Esophagus muscularis mucosa (tissue), 4 donors: ENCODE measurements at regions not wholly inside any gene's neighbourhood (a gene's known extent, or its start where the extent isn't known, plus 50 kb on each side); places are given as distances from the start of the nearest gene placed in this dataset.

ENCODE experiments used
- DNase-seq: peaks from one replicate; pipeline ENCODE4 v3.0.0-alpha.2; 2017; ENCODE audit errors: extremely low spot score
- H3K27ac ChIP-seq, 4 donors: fragments of 200-600 bp; sonication (generic); replicated peaks in 1 of 4; 1 replicate in 3 of 4; 2 replicates in 1 of 4; pipeline ENCODE4 v1.5.1; 2016 to 2019; ENCODE audit warnings: mild to moderate bottlenecking in 1 of 4
- H3K27me3 ChIP-seq, 4 donors: fragments of 200-600 bp; sonication (generic); one replicate each; pipeline versions ENCODE4 v1.5.1 to v1.6.0; 2016 to 2019
- H3K36me3 ChIP-seq, 4 donors: fragments of 200-600 bp; sonication (generic); one replicate each; pipeline ENCODE4 v1.5.1; 2016 to 2019
- H3K4me1 ChIP-seq, 4 donors: fragments of 200-600 bp; sonication (generic); one replicate each; pipeline ENCODE4 v1.5.1; 2016 to 2019
- H3K4me3 ChIP-seq, 4 donors: fragments of 200-600 bp; sonication (generic); 1 replicate in 2 of 4; 2 replicates in 2 of 4; pipeline ENCODE4 v1.5.1; 2016 to 2019; ENCODE audit warnings: mild to moderate bottlenecking in 4 of 4, moderate library complexity in 1 of 4
- H3K9me3 ChIP-seq, 4 donors: fragments of 200-600 bp; sonication (generic); 1 replicate in 3 of 4; 2 replicates in 1 of 4; pipeline ENCODE4 v1.5.1; 2016 to 2019
- CTCF ChIP-seq, 3 experiments: fragments of 200-600 bp in 2 of 3; fragments of 450-650 bp in 1 of 3; sonication (generic) in 2 of 3; IDR thresholded peaks; one replicate each; pipeline ENCODE4 v1.5.1; 2017 to 2019; ENCODE audit warnings: antibody characterized with exemption in 3 of 3, mild to moderate bottlenecking in 2 of 3, moderate library complexity in 1 of 3
- EP300 ChIP-seq: sonication (generic); formaldehyde crosslinking; IDR thresholded peaks from one replicate; pipeline ENCODE4 v1.6.1; 2017; ENCODE audit warnings: antibody characterized with exemption
- POLR2A ChIP-seq: fragments of 450-650 bp; IDR thresholded peaks from one replicate; pipeline ENCODE4 v1.6.1; 2017; ENCODE audit warnings: antibody characterized with exemption, moderate library complexity, mild to moderate bottlenecking, low read depth
- POLR2AphosphoS5 ChIP-seq, 2 donors: sonication (generic); formaldehyde crosslinking; IDR thresholded peaks; one replicate each; pipeline ENCODE4 v1.6.1; 2017; ENCODE audit warnings: antibody characterized with exemption in 2 of 2
- WGBS: methylation state at CpG from one replicate; pipeline ENCODE4 v1.1.5; 2018; 5-methylcytosine and 5-hydroxymethylcytosine counted together
- intact Hi-C: fragments of 100-400 bp; cut with DNase I; formaldehyde crosslinking; loops from one replicate; pipeline ENCODE4 v1.15.1; 2023

- no peak for TF ChIP-seq EP300
- TF ChIP-seq POLR2A, result no peak
- no peak for TF ChIP-seq POLR2AphosphoS5 (IDR thresholded peaks at IDR 0.05)
- no peak for TF ChIP-seq CTCF (IDR thresholded peaks at IDR 0.05)
- no peak overlapping the region for H3K27ac ChIP-seq
These were observed 112.1 kb upstream of the NPHP3 start for GRCh38 chr3:132834356-132834755.

GRCh38 chr3:132829101-132829500, 106.9 kb upstream of the NPHP3 start:
- Histone ChIP-seq H3K27ac (no peak overlapping the region), H3K27me3 (no peaks in the 10 kb centered on the region), H3K9me3 (no peaks in the 10 kb centered on the region), H3K4me3 (no peak overlapping the region), H3K4me1 (no peaks in the 10 kb centered on the region), H3K36me3 (no peaks in the 10 kb centered on the region)
- WGBS, result 91% methylated on average over 7 of the region's 7 CpGs
- TF ChIP-seq POLR2AphosphoS5 (IDR thresholded peaks at IDR 0.05) (no peak), POLR2A (no peak), EP300 (no peak), CTCF (IDR thresholded peaks at IDR 0.05) (no peak)
- DNase-seq, result no peak
- intact Hi-C loops, result no loop called here

More at GRCh38 chr3:132834356-132834755, 112.1 kb upstream of the NPHP3 start:
- no peak for DNase-seq
- Histone ChIP-seq H3K4me3 (no peak overlapping the region), H3K9me3 (no peaks in the 10 kb centered on the region), H3K4me1 (no peaks in the 10 kb centered on the region), H3K27me3 (no peaks in the 10 kb centered on the region), H3K36me3 (no peaks in the 10 kb centered on the region)
- WGBS, result 83% methylated on average over 3 of the region's 3 CpGs
- intact Hi-C loops, result no loop called here

DNA sequence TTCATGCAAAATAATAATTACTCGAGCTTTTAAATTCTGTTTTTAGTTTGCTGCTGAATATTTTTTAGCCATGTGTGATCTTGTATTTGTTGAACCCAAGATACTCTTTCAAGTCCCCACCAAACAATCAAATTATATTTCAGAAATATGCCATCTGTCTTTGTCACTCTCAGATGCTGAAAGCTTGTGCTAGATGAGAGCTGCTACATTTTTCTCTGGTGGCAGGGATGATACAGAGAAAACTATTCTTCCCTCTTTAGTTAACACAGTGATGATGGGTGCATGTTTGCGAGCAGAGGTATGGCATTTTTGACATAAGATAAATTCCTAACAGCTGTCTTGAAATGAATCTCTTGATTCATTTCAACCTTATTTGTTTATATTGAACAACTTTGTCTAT, 100.6 kb upstream of the NPHP3 start:
- Histone ChIP-seq H3K9me3 (no peaks in the 10 kb centered on the region), H3K27ac (no peak overlapping the region)

DNA sequence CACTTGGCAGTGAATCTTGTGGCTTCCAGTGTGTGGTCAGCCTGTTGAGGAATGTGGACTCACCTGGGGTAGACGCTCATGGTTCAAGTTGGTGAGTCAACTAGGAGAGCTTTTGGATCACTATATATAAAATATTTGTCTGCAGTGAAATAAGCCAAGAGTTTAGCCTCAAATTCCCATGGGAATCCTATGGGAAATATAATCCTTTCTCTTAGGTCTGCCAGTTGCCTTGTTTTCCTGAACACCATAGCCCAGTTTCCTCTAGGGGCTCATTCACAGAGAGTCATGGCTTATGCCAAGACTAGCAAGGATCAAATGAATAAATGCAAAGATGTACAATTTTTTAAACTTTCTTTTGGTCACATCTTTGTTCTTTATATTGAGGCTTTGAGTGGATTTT, 100.1 kb upstream of the NPHP3 start:
- WGBS, result 75% methylated on average over 1 of the region's 1 CpG
- Histone ChIP-seq H3K27ac (no peak overlapping the region), H3K9me3 (no peaks in the 10 kb centered on the region), H3K4me1 (no peaks in the 10 kb centered on the region), H3K4me3 (no peak overlapping the region), H3K36me3 (no peaks in the 10 kb centered on the region), H3K27me3 (no peaks in the 10 kb centered on the region)
- no peak for DNase-seq
- no peak for TF ChIP-seq POLR2A
- TF ChIP-seq EP300, result no peak
- no peak for TF ChIP-seq CTCF (IDR thresholded peaks at IDR 0.05)
- no peak for TF ChIP-seq POLR2AphosphoS5 (IDR thresholded peaks at IDR 0.05)
- intact Hi-C loops, result no loop called here

More for the DNA sequence above, 100.6 kb upstream of the NPHP3 start:
- Histone ChIP-seq H3K36me3 (no peaks in the 10 kb centered on the region), H3K27me3 (no peaks in the 10 kb centered on the region), H3K4me1 (no peaks in the 10 kb centered on the region), H3K4me3 (no peak overlapping the region)
- WGBS, result 81% methylated on average over 2 of the region's 2 CpGs
- DNase-seq, result no peak
- TF ChIP-seq CTCF (IDR thresholded peaks at IDR 0.05) (no peak), POLR2AphosphoS5 (IDR thresholded peaks at IDR 0.05) (no peak), EP300 (no peak), POLR2A (no peak)
- intact Hi-C loops, result no loop called here

DNA sequence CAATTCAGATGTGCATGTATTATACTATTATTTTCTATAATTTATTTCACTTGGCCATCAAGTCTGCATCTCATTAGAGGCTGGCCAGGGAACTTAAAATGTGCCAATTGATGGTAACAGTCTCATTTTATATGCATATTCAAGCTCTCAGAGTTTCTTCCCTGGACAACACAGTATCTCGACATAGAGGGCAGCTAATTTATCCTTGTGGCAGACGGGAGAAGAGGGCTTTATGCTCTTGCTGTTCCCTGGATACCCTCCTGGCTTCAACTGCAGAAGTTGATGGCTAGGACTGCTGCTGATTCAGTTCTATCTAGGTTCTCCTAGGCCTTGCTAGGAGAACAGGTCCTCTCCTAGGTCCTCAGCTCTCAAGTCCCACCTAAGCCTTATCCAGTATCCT, 99.1 kb upstream of the NPHP3 start:
- Histone ChIP-seq H3K27me3 (no peaks in the 10 kb centered on the region), H3K27ac (no peak overlapping the region), H3K4me1 (no peaks in the 10 kb centered on the region), H3K36me3 (no peaks in the 10 kb centered on the region), H3K4me3 (no peak overlapping the region), H3K9me3 (no peaks in the 10 kb centered on the region)
- intact Hi-C loops, result no loop called here
- DNase-seq, result no peak
- no peak for TF ChIP-seq POLR2AphosphoS5 (IDR thresholded peaks at IDR 0.05)
- no peak for TF ChIP-seq POLR2A
- no peak for TF ChIP-seq CTCF (IDR thresholded peaks at IDR 0.05)
- TF ChIP-seq EP300, result no peak
- WGBS, result 74% methylated on average over 2 of the region's 2 CpGs
